Activated CD4-positive, alpha-beta memory T cell treated with anti-CD3 and anti-CD28 coated beads for 36 hours (primary cell): ENCODE measurements at regions not wholly inside any gene's neighbourhood (a gene's known extent, or its start where the extent isn't known, plus 50 kb on each side); places are given as distances from the start of the nearest gene placed in this dataset.
"Not testable (repeated sequence)": the region's sequence is repeated elsewhere in the genome, so short reads cannot be mapped to it uniquely, and the experiment has no call there.

Source experiments
- CTCF ChIA-PET: fragments of 350-600 bp; sonication (Branson Sonifier 250); formaldehyde crosslinking; loops from one replicate; lab custom pipeline; 2021; ENCODE audit warnings: antibody characterized with exemption, inconsistent platforms; lab: Charles Lee
- POLR2A ChIA-PET: fragments of 350-600 bp; sonication (Branson Sonifier 250); formaldehyde crosslinking; loops from one replicate; lab custom pipeline; 2021; ENCODE audit warnings: antibody characterized with exemption; lab: Charles Lee
- DNase-seq: peaks from one replicate; pipeline ENCODE4 v3.0.0-alpha.2; 2020
- H3K27ac Mint-ChIP-seq: one replicate; pipeline ENCODE4 v1.8.0; 2021; ENCODE audit warnings: mixed read lengths
- H3K27me3 Mint-ChIP-seq: one replicate; pipeline ENCODE4 v1.8.0; 2021; ENCODE audit warnings: mixed read lengths
- H3K36me3 Mint-ChIP-seq: one replicate; pipeline ENCODE4 v1.8.0; 2021; ENCODE audit warnings: mixed read lengths
- H3K4me1 Mint-ChIP-seq: one replicate; pipeline ENCODE4 v1.8.0; 2021; ENCODE audit warnings: low read depth, mixed read lengths
- H3K4me3 Mint-ChIP-seq: one replicate; pipeline ENCODE4 v1.8.0; 2021; ENCODE audit warnings: mild to moderate bottlenecking, mixed read lengths
- H3K9me3 Mint-ChIP-seq: one replicate; pipeline ENCODE4 v1.8.0; 2021; ENCODE audit warnings: mixed read lengths
- intact Hi-C: fragments of 100-400 bp; cut with micrococcal nuclease; formaldehyde crosslinking; loops from one replicate; pipeline ENCODE4 v1.15.1; 2023

- H3K4me3 Mint-ChIP-seq, CTCF ChIA-PET, H3K36me3 Mint-ChIP-seq, H3K4me1 Mint-ChIP-seq, H3K9me3 Mint-ChIP-seq, H3K27ac Mint-ChIP-seq, H3K27me3 Mint-ChIP-seq, POLR2A ChIA-PET, DNase-seq, intact Hi-C loops: not testable (repeated sequence)
Observed at GRCh38 chr11:49298017-49298416, 89.6 kb upstream of the FOLH1 start.

GRCh38 chr11:49283911-49284310 is 75.5 kb upstream of the FOLH1 start:
- H3K27ac Mint-ChIP-seq, CTCF ChIA-PET, POLR2A ChIA-PET, intact Hi-C loops, DNase-seq, H3K9me3 Mint-ChIP-seq, H3K4me1 Mint-ChIP-seq, H3K27me3 Mint-ChIP-seq, H3K4me3 Mint-ChIP-seq, H3K36me3 Mint-ChIP-seq: not testable (repeated sequence)

GRCh38 chr11:49283282-49283681 is 74.9 kb upstream of the FOLH1 start:
- POLR2A ChIA-PET, H3K36me3 Mint-ChIP-seq, H3K27ac Mint-ChIP-seq, H3K4me1 Mint-ChIP-seq, H3K9me3 Mint-ChIP-seq, CTCF ChIA-PET, H3K27me3 Mint-ChIP-seq, H3K4me3 Mint-ChIP-seq, DNase-seq, intact Hi-C loops: not testable (repeated sequence)

GRCh38 chr11:49282125-49282524 is 73.7 kb upstream of the FOLH1 start:
- H3K4me3 Mint-ChIP-seq, intact Hi-C loops, H3K9me3 Mint-ChIP-seq, H3K4me1 Mint-ChIP-seq, DNase-seq, POLR2A ChIA-PET, H3K36me3 Mint-ChIP-seq, CTCF ChIA-PET, H3K27ac Mint-ChIP-seq, H3K27me3 Mint-ChIP-seq: not testable (repeated sequence)

GRCh38 chr11:49277951-49278350 is 69.5 kb upstream of the FOLH1 start:
- not testable (repeated sequence) for H3K9me3 Mint-ChIP-seq

More at GRCh38 chr11:49277951-49278350, 69.5 kb upstream of the FOLH1 start:
- H3K36me3 Mint-ChIP-seq, H3K27ac Mint-ChIP-seq, DNase-seq, POLR2A ChIA-PET, CTCF ChIA-PET, intact Hi-C loops, H3K27me3 Mint-ChIP-seq, H3K4me3 Mint-ChIP-seq, H3K4me1 Mint-ChIP-seq: not testable (repeated sequence)
